HEK293T (cell line): ENCODE measurements at regions not wholly inside any gene's neighbourhood (a gene's known extent, or its start where the extent isn't known, plus 50 kb on each side); places are given as distances from the start of the nearest gene placed in this dataset.

ENCODE experiments used
- BHLHE40 ChIP-seq: fragments of 450-650 bp; IDR thresholded peaks from 2 replicates; pipeline ENCODE4 v1.6.1; 2016; ENCODE audit warnings: mild to moderate bottlenecking, moderate library complexity, borderline replicate concordance
- ELF4 ChIP-seq: fragments of 450-650 bp; IDR thresholded peaks from 2 replicates; pipeline ENCODE4 v1.6.1; 2017; ENCODE audit warnings: antibody characterized with exemption
- FOXA1 ChIP-seq: fragments of 450-650 bp; IDR thresholded peaks from 2 replicates; pipeline ENCODE4 v1.6.1; 2016; ENCODE audit warnings: mild to moderate bottlenecking
- FOXM1 ChIP-seq: fragments of 450-650 bp; IDR thresholded peaks from 2 replicates; pipeline ENCODE4 v1.6.1; 2017; ENCODE audit warnings: mild to moderate bottlenecking, borderline replicate concordance
- HDGF ChIP-seq: fragments of 450-650 bp; IDR thresholded peaks from 2 replicates; pipeline ENCODE4 v1.6.1; 2017; ENCODE audit warnings: antibody characterized with exemption, borderline replicate concordance
- L3MBTL2 ChIP-seq: fragments of 450-650 bp; conservative IDR thresholded peaks from 2 replicates; pipeline ENCODE4 v1.6.1; 2016; ENCODE audit warnings: mild to moderate bottlenecking
- NFRKB ChIP-seq: fragments of 450-650 bp; IDR thresholded peaks from 2 replicates; pipeline ENCODE4 v1.6.1; 2016; ENCODE audit warnings: mild to moderate bottlenecking, moderate library complexity
- SP1 ChIP-seq: fragments of 450-650 bp; IDR thresholded peaks from 2 replicates; pipeline ENCODE4 v1.6.1; 2017
- SUZ12 ChIP-seq: fragments of 450-650 bp; IDR thresholded peaks from 2 replicates; pipeline ENCODE4 v1.6.1; 2016; ENCODE audit warnings: mild to moderate bottlenecking
- TARDBP ChIP-seq: fragments of 450-650 bp; IDR thresholded peaks from 2 replicates; pipeline ENCODE4 v1.6.1; 2016
- ZNF384 ChIP-seq: fragments of 450-650 bp; IDR thresholded peaks from 2 replicates; pipeline ENCODE4 v1.6.1; 2016
- TF ChIP-seq, protein P1 (sequence below): fragments of 450-650 bp; IDR thresholded peaks from 2 replicates; pipeline ENCODE4 v1.6.1; 2016

- TF ChIP-seq FOXM1 (no peak), HDGF (no peak), ELF4 (no peak), FOXA1 (no peak), L3MBTL2 (no peak), TARDBP (no peak), NFRKB (no peak), ZNF384 (no peak), SUZ12 (no peak), SP1 (no peak), BHLHE40 (no peak)
- TF ChIP-seq, protein P1, sequence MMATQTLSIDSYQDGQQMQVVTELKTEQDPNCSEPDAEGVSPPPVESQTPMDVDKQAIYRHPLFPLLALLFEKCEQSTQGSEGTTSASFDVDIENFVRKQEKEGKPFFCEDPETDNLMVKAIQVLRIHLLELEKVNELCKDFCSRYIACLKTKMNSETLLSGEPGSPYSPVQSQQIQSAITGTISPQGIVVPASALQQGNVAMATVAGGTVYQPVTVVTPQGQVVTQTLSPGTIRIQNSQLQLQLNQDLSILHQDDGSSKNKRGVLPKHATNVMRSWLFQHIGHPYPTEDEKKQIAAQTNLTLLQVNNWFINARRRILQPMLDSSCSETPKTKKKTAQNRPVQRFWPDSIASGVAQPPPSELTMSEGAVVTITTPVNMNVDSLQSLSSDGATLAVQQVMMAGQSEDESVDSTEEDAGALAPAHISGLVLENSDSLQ, result no peak
These were observed 222.6 kb downstream of the TMEM161B start for GRCh38 chr5:88045931-88046461.
